ENCODE measurements at regions not wholly inside any gene's neighbourhood (a gene's known extent, or its start where the extent isn't known, plus 50 kb on each side); places are given as distances from the start of the nearest gene placed in this dataset.

- TF ChIP-seq ZNF76 (tag by site-specific recombination; IDR thresholded peaks at IDR 0.05; ENCODE audit: borderline replicate concordance, low read depth) (no peak), ZNF513 (tag by site-specific recombination; IDR thresholded peaks at IDR 0.05) (no peak), CTCF (tag by site-specific recombination; IDR thresholded peaks at IDR 0.05) (no peak), TRIM28 (IDR thresholded peaks at IDR 0.05; ENCODE audit: borderline replicate concordance, low read length) (no peak)
Observed at GRCh38 chr7:94243066-94243711, 151.5 kb upstream of the COL1A2 start.
